ENCODE measurements at regions not wholly inside any gene's neighbourhood (a gene's known extent, or its start where the extent isn't known, plus 50 kb on each side); places are given as distances from the start of the nearest gene placed in this dataset.

DNA sequence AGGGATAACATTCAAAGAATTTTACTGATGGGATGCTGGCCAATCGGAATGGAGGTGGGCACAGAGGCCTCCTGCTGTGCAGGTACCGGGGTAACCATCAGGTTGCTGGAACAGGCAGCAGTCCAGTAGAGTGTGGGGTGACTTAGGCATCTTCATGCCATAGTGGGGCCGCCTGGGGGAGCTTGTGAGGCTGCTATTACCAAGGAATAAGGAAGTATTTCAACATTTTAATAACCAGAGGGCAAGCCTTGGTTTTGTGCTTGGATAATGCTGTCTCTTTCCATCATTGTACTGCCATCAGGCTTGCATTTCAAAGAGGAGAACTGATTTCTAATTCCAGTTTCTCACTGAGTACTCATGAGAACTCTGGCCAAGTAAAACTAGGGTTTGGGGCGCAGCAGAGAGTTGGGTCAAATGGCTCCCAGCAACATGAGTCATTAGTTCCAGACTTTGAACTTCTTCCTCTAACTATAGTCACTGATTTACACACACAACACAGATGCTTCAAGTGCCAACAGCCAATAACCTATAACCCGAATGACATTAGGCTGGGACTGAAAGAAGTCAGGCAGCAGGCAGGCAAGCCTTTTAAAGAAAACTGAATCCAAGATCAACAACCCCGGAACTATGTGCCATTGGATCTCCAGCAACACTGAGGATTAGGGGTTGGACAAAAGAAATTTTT, 56.1 kb upstream of the FHL2 start:
- DNase-seq (ENCODE audit: low read depth in 3 of 3) = no peak

DNA sequence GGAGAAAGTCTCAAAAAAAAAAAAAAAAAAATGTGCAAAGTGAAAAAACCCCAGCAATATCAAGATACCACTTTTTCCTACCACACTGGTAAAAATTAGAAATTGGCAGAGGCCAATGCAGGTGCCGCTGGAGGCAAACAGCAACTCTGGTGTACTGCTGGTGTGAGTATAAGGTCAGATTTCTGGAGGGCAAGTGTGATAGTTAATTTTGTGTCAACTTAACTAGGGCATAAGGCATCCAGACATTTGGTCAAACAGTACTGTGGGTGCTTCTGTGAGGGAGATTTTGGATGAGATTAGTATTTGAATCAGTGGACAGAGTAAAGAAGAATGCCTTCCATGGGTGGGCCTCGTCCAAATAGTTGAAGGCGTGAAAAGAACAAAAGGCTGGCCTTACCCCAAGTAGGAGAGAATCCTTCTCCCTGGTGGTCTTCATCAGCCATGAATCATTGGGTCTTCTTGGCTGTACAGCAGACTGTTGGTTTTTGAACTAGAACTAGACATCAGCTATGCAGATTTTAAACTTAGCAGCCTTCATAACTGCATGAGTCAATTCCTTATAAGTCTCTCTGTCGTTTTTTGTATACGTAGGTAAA, 52.8 kb upstream of the FHL2 start:
- no peak for DNase-seq (ENCODE audit: low read depth in 3 of 3)

DNA sequence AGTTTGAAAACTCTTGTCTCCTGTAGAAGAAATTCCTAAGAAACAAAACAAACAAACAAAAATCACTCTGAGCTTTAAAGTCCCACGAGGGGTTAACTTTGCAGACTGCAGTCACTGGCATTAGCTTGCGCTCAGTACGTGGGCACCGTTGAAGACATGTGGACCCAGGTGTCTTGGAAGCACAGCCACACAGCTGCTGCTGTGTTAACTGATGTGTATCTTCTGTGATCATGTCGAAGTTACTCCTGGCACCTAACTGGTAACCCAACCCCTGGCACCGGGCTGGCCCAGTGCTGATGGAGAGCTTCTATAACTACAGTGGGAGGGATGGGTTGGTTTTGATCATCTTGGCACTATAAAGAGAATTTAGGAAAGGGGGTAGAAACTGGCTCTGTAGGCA, 51.6 kb upstream of the FHL2 start:
- no peak for DNase-seq (ENCODE audit: low read depth in 3 of 3)

DNA sequence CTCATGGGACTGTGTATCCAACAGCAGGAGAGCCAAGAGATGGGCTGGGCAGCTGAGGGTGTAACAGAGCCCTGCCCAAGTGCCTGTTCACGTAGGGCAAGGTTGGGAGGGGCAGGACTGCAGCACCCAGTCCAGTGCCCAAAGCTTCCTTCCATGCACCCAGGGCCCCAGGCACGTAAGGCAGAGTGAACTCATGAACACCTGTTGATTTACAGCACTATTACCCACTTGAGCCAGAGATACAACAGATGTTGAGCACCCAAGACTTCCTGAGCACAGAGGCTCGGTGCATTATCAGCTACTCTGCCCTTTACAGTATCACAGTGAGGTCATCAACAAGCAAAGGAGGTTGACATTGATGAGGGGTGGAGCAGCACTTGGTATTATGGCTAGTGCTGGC, 50.2 kb upstream of the FHL2 start:
- no peak for DNase-seq (ENCODE audit: low read depth in 3 of 3)
